Neural cell (in vitro differentiated cells): ENCODE measurements at regions not wholly inside any gene's neighbourhood (a gene's known extent, or its start where the extent isn't known, plus 50 kb on each side); places are given as distances from the start of the nearest gene placed in this dataset.
"Not testable (repeated sequence)": the region's sequence is repeated elsewhere in the genome, so short reads cannot be mapped to it uniquely, and the experiment has no call there.

Source experiments
- CTCF ChIP-seq: fragments of 450-650 bp; IDR thresholded peaks from 2 replicates; pipeline ENCODE4 v1.5.1; 2014; ENCODE audit warnings: antibody characterized with exemption, mild to moderate bottlenecking, moderate library complexity; ENCODE audit not compliant: poor library complexity, severe bottlenecking
- EP300 ChIP-seq: fragments of 450-650 bp; conservative IDR thresholded peaks from 2 replicates; pipeline ENCODE4 v1.6.1; 2014; ENCODE audit warnings: antibody characterized with exemption, mild to moderate bottlenecking, moderate library complexity; ENCODE audit not compliant: poor library complexity, severe bottlenecking
- EZH2 ChIP-seq: fragments of 200-600, 300-800 bp; shearing (Covaris generic), sonication (generic); IDR thresholded peaks from 2 replicates; pipeline ENCODE4 v1.6.1; 2014; ENCODE audit warnings: antibody characterized with exemption, low read length, borderline replicate concordance, mild to moderate bottlenecking; ENCODE audit not compliant: insufficient read depth, poor library complexity, severe bottlenecking
- MXI1 ChIP-seq: fragments of 450-650 bp; conservative IDR thresholded peaks from 2 replicates; pipeline ENCODE4 v1.6.1; 2014; ENCODE audit warnings: antibody characterized with exemption, mild to moderate bottlenecking; ENCODE audit not compliant: poor library complexity, severe bottlenecking
- POLR2AphosphoS5 ChIP-seq: IDR thresholded peaks from 2 replicates; pipeline ENCODE4 v1.6.1; 2012
- RAD21 ChIP-seq: fragments of 450-650 bp; conservative IDR thresholded peaks from 2 replicates; pipeline ENCODE4 v1.6.1; 2014; ENCODE audit warnings: antibody characterized with exemption, mild to moderate bottlenecking, moderate library complexity
- SMC3 ChIP-seq: fragments of 450-650 bp; conservative IDR thresholded peaks from 2 replicates; pipeline ENCODE4 v1.6.1; 2014; ENCODE audit warnings: antibody characterized with exemption, mild to moderate bottlenecking, moderate library complexity; ENCODE audit not compliant: poor library complexity
- TAF1 ChIP-seq: IDR thresholded peaks from 2 replicates; pipeline ENCODE4 v1.6.1; 2012; ENCODE audit warnings: low read depth
- TF ChIP-seq, protein P1 (sequence below): IDR thresholded peaks from 2 replicates; pipeline ENCODE4 v1.6.1; 2012; ENCODE audit warnings: borderline replicate concordance

GRCh38 chr7:136431736-136432135 lies 436.7 kb upstream of the CHRM2 start:
- TF ChIP-seq CTCF, SMC3, TAF1, POLR2AphosphoS5, MXI1, EZH2, EP300, RAD21: not testable (repeated sequence)
- TF ChIP-seq, protein P1, sequence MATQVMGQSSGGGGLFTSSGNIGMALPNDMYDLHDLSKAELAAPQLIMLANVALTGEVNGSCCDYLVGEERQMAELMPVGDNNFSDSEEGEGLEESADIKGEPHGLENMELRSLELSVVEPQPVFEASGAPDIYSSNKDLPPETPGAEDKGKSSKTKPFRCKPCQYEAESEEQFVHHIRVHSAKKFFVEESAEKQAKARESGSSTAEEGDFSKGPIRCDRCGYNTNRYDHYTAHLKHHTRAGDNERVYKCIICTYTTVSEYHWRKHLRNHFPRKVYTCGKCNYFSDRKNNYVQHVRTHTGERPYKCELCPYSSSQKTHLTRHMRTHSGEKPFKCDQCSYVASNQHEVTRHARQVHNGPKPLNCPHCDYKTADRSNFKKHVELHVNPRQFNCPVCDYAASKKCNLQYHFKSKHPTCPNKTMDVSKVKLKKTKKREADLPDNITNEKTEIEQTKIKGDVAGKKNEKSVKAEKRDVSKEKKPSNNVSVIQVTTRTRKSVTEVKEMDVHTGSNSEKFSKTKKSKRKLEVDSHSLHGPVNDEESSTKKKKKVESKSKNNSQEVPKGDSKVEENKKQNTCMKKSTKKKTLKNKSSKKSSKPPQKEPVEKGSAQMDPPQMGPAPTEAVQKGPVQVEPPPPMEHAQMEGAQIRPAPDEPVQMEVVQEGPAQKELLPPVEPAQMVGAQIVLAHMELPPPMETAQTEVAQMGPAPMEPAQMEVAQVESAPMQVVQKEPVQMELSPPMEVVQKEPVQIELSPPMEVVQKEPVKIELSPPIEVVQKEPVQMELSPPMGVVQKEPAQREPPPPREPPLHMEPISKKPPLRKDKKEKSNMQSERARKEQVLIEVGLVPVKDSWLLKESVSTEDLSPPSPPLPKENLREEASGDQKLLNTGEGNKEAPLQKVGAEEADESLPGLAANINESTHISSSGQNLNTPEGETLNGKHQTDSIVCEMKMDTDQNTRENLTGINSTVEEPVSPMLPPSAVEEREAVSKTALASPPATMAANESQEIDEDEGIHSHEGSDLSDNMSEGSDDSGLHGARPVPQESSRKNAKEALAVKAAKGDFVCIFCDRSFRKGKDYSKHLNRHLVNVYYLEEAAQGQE = not testable (repeated sequence)
